HL-60/S4 treated with retinoic acid at 250 ng/mL for 4 days and 3 days (cell line): ENCODE measurements at regions not wholly inside any gene's neighbourhood (a gene's known extent, or its start where the extent isn't known, plus 50 kb on each side); places are given as distances from the start of the nearest gene placed in this dataset.
"Not testable (repeated sequence)": the region's sequence is repeated elsewhere in the genome, so short reads cannot be mapped to it uniquely, and the experiment has no call there.

Experiments used
- in situ Hi-C: fragments of 300-500 bp; cut with MboI; formaldehyde crosslinking; loops from 2 replicates; pipeline ENCODE4 v1.7.0; 2022; ENCODE audit warnings: low sequenced_read_pairs

DNA sequence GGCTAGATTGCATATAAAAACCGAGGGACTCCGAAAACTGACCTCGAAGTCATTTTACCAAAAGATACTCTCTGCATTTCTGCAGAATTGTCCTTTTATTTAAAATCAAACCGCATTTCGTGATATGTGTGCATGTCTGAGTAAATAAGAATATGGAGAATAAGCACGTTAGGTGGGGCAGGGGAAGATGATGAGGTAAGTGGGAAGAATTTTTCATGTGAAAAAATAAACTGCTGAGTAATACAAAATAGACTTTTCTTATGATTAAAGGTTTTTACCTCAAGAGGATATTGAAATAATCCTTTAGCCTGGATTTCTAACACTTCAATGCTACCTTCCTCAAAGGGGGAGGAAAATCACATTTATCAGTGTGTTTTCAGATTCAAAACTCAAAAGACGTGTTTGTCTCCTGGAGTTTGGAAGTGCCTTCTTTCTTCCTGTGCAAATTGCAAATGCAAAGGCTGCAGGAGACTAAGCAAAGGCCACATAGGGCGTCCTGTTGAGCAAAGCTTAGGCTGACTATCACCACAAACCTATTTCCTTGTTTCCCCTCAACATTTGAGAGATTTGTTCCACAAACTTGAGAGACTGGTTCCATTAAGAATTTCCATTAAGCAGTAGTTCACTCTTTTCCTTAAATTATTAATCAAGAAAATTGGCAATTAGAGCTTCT is 813.5 kb downstream of the MCTP2 start:
- in situ Hi-C loops: no loop called here

DNA sequence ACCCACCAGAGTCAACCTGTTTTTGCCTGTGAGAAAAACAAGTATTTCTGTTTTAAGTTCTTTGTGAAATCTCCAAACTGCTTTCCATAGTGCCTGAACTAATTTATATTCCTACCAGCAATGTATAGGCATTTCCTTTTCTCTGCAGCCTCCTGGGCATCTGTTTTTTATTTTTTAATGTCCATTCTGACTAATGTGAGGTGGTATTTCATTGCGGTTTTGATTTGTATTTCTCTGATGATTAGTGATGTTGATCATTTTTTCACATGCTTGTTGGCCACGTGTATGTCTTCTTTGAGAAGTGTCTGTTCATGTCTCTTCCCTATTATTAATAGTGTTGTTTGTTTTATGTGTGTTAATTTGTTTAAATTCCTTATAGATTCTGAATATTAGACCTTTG is 820.5 kb downstream of the MCTP2 start:
- in situ Hi-C loops: no loop called here

GRCh38 chr15:95059346-95059905 is 828.1 kb downstream of the MCTP2 start:
- in situ Hi-C loops: no loop called here

GRCh38 chr15:95068701-95069521 is 837.5 kb downstream of the MCTP2 start:
- in situ Hi-C loops: no loop called here

GRCh38 chr15:95075792-95076677 is 844.7 kb downstream of the MCTP2 start:
- in situ Hi-C loops: no loop called here

DNA sequence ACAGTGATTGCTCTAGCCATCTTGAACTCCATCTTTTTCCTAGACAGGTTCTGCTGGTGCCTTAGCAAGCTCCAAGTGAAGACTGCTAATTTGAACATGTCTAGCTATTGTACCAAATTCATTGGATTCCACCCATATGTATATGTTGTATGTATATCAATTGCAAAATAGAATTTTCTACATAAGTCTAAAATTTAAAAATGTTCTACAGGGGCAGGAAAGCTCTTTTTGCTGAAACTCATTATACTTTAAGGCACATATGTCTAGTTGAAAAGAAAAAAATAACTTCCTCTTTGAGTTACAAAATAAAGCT is 845.3 kb downstream of the MCTP2 start:
- in situ Hi-C loops: no loop called here

DNA sequence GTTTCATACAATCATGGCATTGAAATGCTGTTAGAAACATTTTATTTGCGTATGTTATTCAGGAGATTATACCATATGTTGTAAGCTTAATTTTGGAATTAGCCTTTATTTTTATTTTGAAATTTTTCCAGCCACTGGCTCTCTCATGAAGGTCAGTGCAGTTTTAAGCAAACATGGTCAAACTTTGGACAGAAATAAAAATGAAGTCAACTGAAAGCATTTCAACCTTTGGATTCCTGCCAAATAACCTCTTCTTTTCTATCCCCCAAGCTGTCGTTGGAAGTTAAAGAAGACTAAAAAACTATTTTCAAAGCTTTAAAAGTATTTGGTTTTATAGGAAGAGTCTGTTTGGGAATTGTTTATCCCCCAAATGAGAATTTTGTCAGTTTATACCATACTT is 846.6 kb downstream of the MCTP2 start:
- in situ Hi-C loops: no loop called here

DNA sequence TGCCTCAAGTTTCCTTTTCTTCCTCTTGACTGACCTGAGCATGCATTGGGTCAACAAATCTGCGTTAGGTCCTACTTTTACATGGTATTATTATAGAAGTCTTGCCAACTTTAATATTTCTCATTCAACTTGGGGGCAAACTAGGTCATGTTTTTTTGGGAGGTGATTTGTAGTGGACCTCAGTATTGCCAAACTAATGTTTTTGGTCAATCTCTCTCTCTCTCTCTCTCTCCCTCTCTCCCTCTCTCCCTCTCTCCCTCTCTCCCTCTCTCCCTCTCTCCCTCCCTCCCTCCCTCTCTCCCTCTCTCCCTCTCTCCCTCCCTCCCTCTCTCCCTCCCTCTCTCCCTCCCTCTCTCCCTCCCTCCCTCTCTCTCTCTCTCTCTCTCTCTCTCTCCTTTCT is 848.9 kb downstream of the MCTP2 start:
- in situ Hi-C loops: not testable (repeated sequence)

DNA sequence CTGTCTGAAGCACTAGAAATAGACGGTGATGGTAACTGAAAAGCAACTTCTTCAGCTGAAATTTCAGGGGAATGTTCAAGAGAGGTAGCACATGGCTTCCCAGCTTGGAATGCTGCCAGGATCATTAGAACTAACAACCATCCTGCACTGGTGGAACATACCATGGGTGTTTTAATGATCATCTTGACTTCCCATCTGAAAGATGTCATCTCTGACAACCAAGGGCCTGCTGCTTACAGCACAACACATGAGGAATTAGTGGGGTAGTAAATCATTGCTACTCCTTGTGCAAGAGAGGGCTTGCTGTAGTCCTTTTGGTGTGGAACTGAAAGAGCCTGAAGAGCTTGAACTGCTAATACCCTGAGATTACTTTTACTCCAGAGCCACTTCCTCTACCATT is 853.7 kb downstream of the MCTP2 start:
- in situ Hi-C loops: no loop called here

DNA sequence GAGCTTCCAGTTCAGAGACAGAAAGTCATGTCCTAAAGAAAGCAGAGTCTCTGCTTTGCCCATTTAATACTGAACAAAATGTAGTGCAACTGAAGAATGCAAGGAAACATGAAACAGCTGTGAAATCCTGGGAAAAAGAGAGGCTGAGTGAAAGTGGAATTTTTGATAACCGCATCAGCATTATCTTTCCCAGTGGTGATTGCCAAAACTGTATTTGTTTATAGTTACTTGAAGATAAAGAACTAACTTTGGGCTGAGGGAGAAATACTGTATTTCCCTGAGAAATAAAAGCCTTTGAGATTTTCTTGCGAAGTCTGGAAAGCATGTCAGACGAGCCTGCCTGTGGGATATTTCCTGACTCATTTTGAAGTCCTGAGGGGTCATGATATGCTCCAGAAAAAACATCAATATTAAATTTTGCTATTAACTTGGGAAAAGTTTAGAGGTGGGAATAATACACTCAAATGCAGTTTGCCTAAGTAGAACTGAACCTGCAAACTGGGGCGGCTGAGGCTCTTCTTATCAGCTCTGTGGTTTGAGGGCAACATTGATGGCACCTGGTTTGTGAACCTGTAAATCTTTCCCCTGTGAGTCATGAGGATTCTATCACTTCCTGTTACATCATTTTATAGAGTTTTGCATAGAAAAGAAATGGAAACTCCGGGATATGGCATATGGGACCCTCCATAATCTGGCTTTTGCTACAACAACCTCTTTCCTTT is 855.3 kb downstream of the MCTP2 start:
- in situ Hi-C loops: no loop called here

DNA sequence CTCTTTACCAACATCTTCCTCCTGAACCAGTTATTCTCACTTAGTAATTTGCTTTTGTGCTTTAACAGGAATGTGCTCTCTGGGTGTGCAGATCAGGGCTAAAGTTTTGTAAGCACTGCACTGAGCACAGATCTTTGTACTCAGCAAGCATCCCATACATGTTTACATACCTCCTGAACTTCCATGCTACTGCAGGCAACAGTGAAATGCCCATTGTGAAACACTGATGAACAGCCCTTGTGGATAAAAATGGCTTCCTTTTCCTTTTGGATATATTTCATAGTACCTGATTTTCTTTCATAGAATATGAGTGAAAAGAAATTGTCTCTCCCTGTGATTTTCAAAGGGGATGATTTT is 855.9 kb downstream of the MCTP2 start:
- in situ Hi-C loops: no loop called here

DNA sequence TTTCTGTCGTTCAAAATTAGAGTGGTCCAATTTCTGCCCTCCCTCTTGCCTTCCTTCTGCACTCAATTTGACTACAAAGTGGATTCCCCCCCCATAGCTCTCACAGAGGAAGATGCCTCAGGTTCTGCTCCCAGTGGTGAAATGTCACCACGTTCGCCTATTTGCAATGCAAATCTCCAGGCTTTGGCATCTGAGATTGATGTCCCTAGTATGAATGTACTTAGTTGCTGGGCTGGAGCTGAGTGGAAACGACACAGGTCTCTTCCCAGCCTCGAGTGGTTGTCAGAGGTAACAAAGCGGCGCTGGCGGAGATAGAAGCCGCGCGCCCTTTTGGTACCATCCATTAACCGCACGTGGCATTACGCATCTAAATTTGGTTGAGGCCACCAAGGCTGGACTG is 860.1 kb downstream of the MCTP2 start:
- in situ Hi-C loops: no loop called here

DNA sequence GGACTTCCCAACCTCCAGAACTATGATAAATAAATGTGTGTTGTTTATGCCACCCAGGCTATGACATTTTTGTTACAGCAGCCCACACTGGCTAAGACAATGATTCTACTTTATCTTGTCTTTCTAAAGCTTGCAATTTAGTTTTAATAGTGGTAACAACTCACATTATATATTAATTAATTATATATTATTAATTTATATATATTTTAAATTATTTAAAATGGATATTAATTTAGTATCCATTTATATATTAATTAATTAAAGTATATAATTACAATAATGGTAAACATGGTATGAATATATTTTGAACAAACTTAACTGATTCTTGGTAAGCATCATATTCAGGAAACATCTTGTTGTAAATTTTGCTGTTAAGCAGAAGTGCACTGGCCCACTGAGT is 863.9 kb downstream of the MCTP2 start:
- in situ Hi-C loops: no loop called here

- in situ Hi-C loops: no loop called here
Measured at GRCh38 chr15:95096651-95097050, 865.3 kb downstream of the MCTP2 start.

DNA sequence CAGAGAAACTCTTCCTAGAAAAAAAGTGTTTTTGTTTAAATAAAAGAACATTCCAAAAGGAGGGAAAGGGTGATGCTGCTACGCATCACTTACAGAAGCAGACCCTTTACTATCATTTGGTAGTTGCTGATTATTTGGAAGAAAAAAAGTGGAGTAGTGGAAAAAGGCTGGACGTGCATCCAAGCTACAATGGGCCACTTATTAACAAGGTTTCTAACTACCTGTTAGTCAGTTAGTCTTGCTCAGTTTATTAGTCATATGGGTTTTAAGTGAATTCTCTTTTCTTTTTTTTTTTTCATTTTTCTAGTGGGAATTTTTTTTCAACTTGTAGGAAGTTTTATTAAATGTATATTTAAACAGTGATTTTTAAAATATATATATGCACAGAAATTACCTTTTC is 866.0 kb downstream of the MCTP2 start:
- in situ Hi-C loops: no loop called here

DNA sequence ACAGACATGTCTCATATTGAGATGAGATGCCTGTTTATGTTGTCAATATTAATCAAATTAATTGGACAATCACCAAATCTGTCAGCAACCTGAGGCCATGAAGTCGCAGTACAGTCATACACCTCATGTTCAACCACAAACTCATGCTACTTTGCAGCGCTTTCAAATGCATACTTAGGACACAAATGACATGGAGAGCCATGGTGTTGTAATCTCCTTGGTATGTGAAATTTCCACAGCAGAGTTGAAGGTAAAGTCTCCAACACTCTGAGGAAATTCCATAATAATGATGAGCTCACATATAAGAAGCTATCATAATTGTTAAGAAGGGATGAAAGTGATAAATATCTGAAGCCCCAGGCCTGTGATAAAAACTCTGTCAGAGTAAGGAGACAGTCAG is 873.9 kb downstream of the MCTP2 start:
- in situ Hi-C loops: no loop called here

DNA sequence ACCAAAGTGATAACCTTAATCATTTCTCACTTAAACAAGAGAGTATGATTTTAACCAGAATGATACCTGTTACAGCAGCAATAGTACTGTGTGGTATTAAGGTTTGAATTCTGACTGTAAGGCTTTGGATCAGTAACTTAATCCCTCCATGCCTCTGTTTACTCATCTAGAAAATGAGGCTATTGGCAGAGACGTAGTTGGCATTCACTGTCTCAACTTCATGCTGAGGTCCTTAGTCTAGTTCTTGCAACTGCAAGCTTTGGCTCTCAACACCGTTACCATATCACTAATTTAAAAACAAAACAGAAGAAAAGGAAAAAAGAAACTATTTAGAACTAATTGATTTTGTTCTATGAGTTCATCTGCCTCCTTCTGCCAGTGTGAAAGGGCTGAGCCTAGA is 875.4 kb downstream of the MCTP2 start:
- in situ Hi-C loops: no loop called here

GRCh38 chr15:95108673-95109072 is 877.3 kb downstream of the MCTP2 start:
- in situ Hi-C loops: no loop called here

- in situ Hi-C loops: no loop called here
Measured at GRCh38 chr15:95111969-95112368, 880.6 kb downstream of the MCTP2 start.

GRCh38 chr15:95113041-95113440 is 881.7 kb downstream of the MCTP2 start:
- in situ Hi-C loops: no loop called here

GRCh38 chr15:95119041-95119610 is 887.8 kb downstream of the MCTP2 start:
- in situ Hi-C loops: no loop called here
